Keratinocyte (primary cell): ENCODE measurements at regions not wholly inside any gene's neighbourhood (a gene's known extent, or its start where the extent isn't known, plus 50 kb on each side); places are given as distances from the start of the nearest gene placed in this dataset.

Experiments
- CTCF ChIP-seq, 3 experiments: IDR thresholded peaks in 1 of 3; conservative IDR thresholded peaks in 1 of 3; optimal IDR thresholded peaks in 1 of 3; 2 replicates in 2 of 3; 3 replicates in 1 of 3; pipeline versions ENCODE3 to v1.5.1; 2011; ENCODE audit warnings: low read length in 3 of 3, mild to moderate bottlenecking in 3 of 3, moderate library complexity in 2 of 3, control low read depth in 1 of 3, inconsistent platforms in 1 of 3; ENCODE audit not compliant: insufficient read depth in 2 of 3; ENCODE audit errors: extremely low read depth in 1 of 3
- EZH2 ChIP-seq: IDR thresholded peaks from one replicate; pipeline ENCODE4 v1.6.1; 2012; ENCODE audit warnings: inconsistent platforms, mild to moderate bottlenecking, low read length, moderate library complexity

GRCh38 chr5:125421006-125421405 is 674.6 kb upstream of the ZNF608 start:
- TF ChIP-seq CTCF (optimal IDR thresholded peaks at IDR 0.05 in 1 of 3, IDR thresholded peaks at IDR 0.05 in 1 of 3, conservative IDR thresholded peaks at IDR 0.05 in 1 of 3; ENCODE audit: extremely low read depth in 1 of 3, insufficient read depth in 2 of 3, low read length in 3 of 3) (no peak), EZH2 (no peak)
